SK-N-SH (cell line): ENCODE measurements at regions not wholly inside any gene's neighbourhood (a gene's known extent, or its start where the extent isn't known, plus 50 kb on each side); places are given as distances from the start of the nearest gene placed in this dataset.

Experiments
- CTCF ChIA-PET: fragments of 300-600, 350-600 bp; formaldehyde crosslinking; extraction: SDS; loops from one replicate; lab custom pipeline; 2021; lab: Yijun Ruan, JAX
- POLR2A ChIA-PET: fragments of 350-600 bp; sonication (Branson Sonifier 250); formaldehyde crosslinking; extraction: SDS; loops from one replicate; lab custom pipeline; 2020; ENCODE audit warnings: antibody characterized with exemption, inconsistent platforms; lab: Yijun Ruan, JAX
- DNase-seq: peaks from one replicate; pipeline ENCODE4 v3.0.0; 2012
- H2AFZ ChIP-seq: fragments of 200-600 bp; sonication (generic); 2 replicates; pipeline ENCODE4 v1.8.1; 2016; ENCODE audit warnings: antibody characterized with exemption, mild to moderate bottlenecking, low read depth
- H3F3A ChIP-seq: fragments of 200-600 bp; sonication (generic); replicated peaks from 2 replicates; pipeline ENCODE3; 2016; ENCODE audit warnings: antibody characterized with exemption, mild to moderate bottlenecking; ENCODE audit not compliant: insufficient read depth
- H3K27ac ChIP-seq, 2 experiments: fragments of 200-500 bp in 1 of 2; fragments of 200-600 bp in 1 of 2; sonication (Bioruptor generic) in 1 of 2; sonication (generic), shearing (Covaris generic) in 1 of 2; 2 replicates each; pipeline versions ENCODE4 v1.5.1 to v1.6.1; 2014 to 2016; ENCODE audit warnings: low read depth in 2 of 2, inconsistent platforms in 1 of 2, low read length in 1 of 2, mild to moderate bottlenecking in 1 of 2, mixed read lengths in 1 of 2
- H3K27me3 ChIP-seq: fragments of 200-600 bp; sonication (generic), shearing (Covaris generic); 2 replicates; pipeline ENCODE4 v1.6.1; 2016; ENCODE audit warnings: mixed run types; ENCODE audit not compliant: insufficient read depth
- H3K36me3 ChIP-seq, 2 experiments: fragments of 200-500 bp in 1 of 2; fragments of 200-600 bp in 1 of 2; sonication (Bioruptor generic) in 1 of 2; sonication (generic) in 1 of 2; replicated peaks in 1 of 2; 2 replicates each; pipeline versions ENCODE3 to v1.5.1; 2014 to 2016; ENCODE audit warnings: low read length in 1 of 2, mild to moderate bottlenecking in 1 of 2; ENCODE audit not compliant: insufficient read depth in 2 of 2, control insufficient read depth in 1 of 2
- H3K4me1 ChIP-seq, 2 experiments: fragments of 200-500 bp in 1 of 2; fragments of 200-600 bp in 1 of 2; sonication (Bioruptor generic) in 1 of 2; sonication (generic), shearing (Covaris generic) in 1 of 2; 2 replicates each; pipeline versions ENCODE4 v1.5.1 to v1.6.1; 2014 to 2016; ENCODE audit warnings: low read depth in 1 of 2, low read length in 1 of 2, mixed run types in 1 of 2; ENCODE audit not compliant: insufficient read depth in 2 of 2, control insufficient read depth in 1 of 2
- H3K4me2 ChIP-seq: fragments of 200-600 bp; sonication (generic), shearing (Covaris generic); 2 replicates; pipeline ENCODE4 v1.6.1; 2017; ENCODE audit warnings: mixed run types
- H3K4me3 ChIP-seq, 2 experiments: fragments of 200-500 bp in 1 of 2; fragments of 200-600 bp in 1 of 2; sonication (Bioruptor generic) in 1 of 2; sonication (generic), shearing (Covaris generic) in 1 of 2; 2 replicates each; pipeline versions ENCODE4 v1.5.1 to v1.8.1; 2014 to 2016; ENCODE audit warnings: low read depth in 2 of 2, inconsistent platforms in 1 of 2, low read length in 1 of 2, mild to moderate bottlenecking in 1 of 2, mixed read lengths in 1 of 2, moderate library complexity in 1 of 2
- H3K79me2 ChIP-seq: fragments of 200-600 bp; sonication (generic); 2 replicates; pipeline ENCODE4 v1.8.1; 2017; ENCODE audit warnings: mild to moderate bottlenecking; ENCODE audit not compliant: insufficient read depth
- H3K9ac ChIP-seq: fragments of 200-600 bp; sonication (generic); 2 replicates; pipeline ENCODE4 v1.6.1; 2017; ENCODE audit warnings: mixed run types
- H3K9me2 ChIP-seq: fragments of 200-600 bp; sonication (generic); 2 replicates; pipeline ENCODE4 v1.6.1; 2017; ENCODE audit warnings: mixed run types
- H3K9me3 ChIP-seq: fragments of 200-600 bp; sonication (generic); 2 replicates; pipeline ENCODE4 v1.6.1; 2017; ENCODE audit warnings: mixed run types, mild to moderate bottlenecking, moderate library complexity
- H4K20me1 ChIP-seq: fragments of 200-600 bp; sonication (generic); 2 replicates; pipeline ENCODE4 v1.6.1; 2017; ENCODE audit warnings: mild to moderate bottlenecking, mixed run types; ENCODE audit not compliant: insufficient read depth
- CHD2 ChIP-seq: fragments of 150-350 bp; IDR thresholded peaks from 2 replicates; pipeline ENCODE4 v1.6.1; 2018; ENCODE audit warnings: low read length; ENCODE audit not compliant: partially characterized antibody
- EZH2phosphoT487 ChIP-seq: fragments of 200-600 bp; sonication (generic); IDR thresholded peaks from 2 replicates; pipeline ENCODE4 v1.6.1; 2017; ENCODE audit warnings: low read depth, mixed run types, mild to moderate bottlenecking, antibody characterized with exemption, moderate library complexity, borderline replicate concordance
- FOXM1 ChIP-seq: IDR thresholded peaks from 2 replicates; pipeline ENCODE4 v1.4.0; 2012; ENCODE audit warnings: low read depth, mild to moderate bottlenecking
- GABPA ChIP-seq: IDR thresholded peaks from 2 replicates; pipeline ENCODE4 v1.4.0; 2012; ENCODE audit warnings: low read depth, mild to moderate bottlenecking
- GATA2 ChIP-seq: sonication (generic); formaldehyde crosslinking; IDR thresholded peaks from 2 replicates; pipeline ENCODE4 v1.5.0; 2020; ENCODE audit warnings: mild to moderate bottlenecking, missing genetic modification reagents
- MEF2A ChIP-seq: IDR thresholded peaks from 2 replicates; pipeline ENCODE4 v1.4.0; 2012; ENCODE audit warnings: low read depth, borderline replicate concordance
- MXI1 ChIP-seq: IDR thresholded peaks from 2 replicates; pipeline ENCODE4 v1.6.1; 2012; ENCODE audit warnings: mild to moderate bottlenecking, low read depth, low read length, improper control_type of control experiment
- NRF1 ChIP-seq: IDR thresholded peaks from 2 replicates; pipeline ENCODE4 v1.6.1; 2012; ENCODE audit warnings: low read depth, mild to moderate bottlenecking, low read length
- RCOR1 ChIP-seq: fragments of 150-350 bp; IDR thresholded peaks from 2 replicates; pipeline ENCODE4 v1.6.1; 2017; ENCODE audit warnings: antibody characterized with exemption, low read length
- RXRA ChIP-seq: IDR thresholded peaks from 2 replicates; pipeline ENCODE4 v1.4.0; 2012; ENCODE audit warnings: low read depth, mild to moderate bottlenecking, borderline replicate concordance
- SMC3 ChIP-seq: IDR thresholded peaks from 2 replicates; pipeline ENCODE4 v1.6.1; 2012; ENCODE audit warnings: low read depth, low read length, improper control_type of control experiment
- TAF1 ChIP-seq: IDR thresholded peaks from 2 replicates; pipeline ENCODE4 v1.6.1; 2012; ENCODE audit warnings: low read depth, mild to moderate bottlenecking, low read length, moderate library complexity, borderline replicate concordance
- TCF12 ChIP-seq: IDR thresholded peaks from 2 replicates; pipeline ENCODE4 v1.4.0; 2012
- WGBS: methylation state at CpG from one replicate; pipeline ENCODE4 v1.1.6; 2017; ENCODE audit warnings: low lambda C conversion rate; 5-methylcytosine and 5-hydroxymethylcytosine counted together
- TF ChIP-seq, protein P1 (sequence below): fragments of 150-350 bp; IDR thresholded peaks from 2 replicates; pipeline ENCODE4 v1.6.1; 2017; ENCODE audit warnings: antibody characterized with exemption, low read length, low read depth, borderline replicate concordance
- TF ChIP-seq, protein P2 (sequence below): IDR thresholded peaks from 2 replicates; pipeline ENCODE4; 2012
- TF ChIP-seq, protein P3 (sequence below): fragments of 150-350 bp; IDR thresholded peaks from 2 replicates; pipeline ENCODE4 v1.6.1; 2016; ENCODE audit warnings: mild to moderate bottlenecking, low read depth, low read length
- TF ChIP-seq, protein P4 (sequence below): IDR thresholded peaks from 2 replicates; pipeline ENCODE4 v1.4.0; 2012; ENCODE audit warnings: low read depth, borderline replicate concordance
- TF ChIP-seq, protein P5 (sequence below): IDR thresholded peaks from 2 replicates; pipeline ENCODE4 v1.4.0; 2012; ENCODE audit warnings: low read depth, borderline replicate concordance

DNA sequence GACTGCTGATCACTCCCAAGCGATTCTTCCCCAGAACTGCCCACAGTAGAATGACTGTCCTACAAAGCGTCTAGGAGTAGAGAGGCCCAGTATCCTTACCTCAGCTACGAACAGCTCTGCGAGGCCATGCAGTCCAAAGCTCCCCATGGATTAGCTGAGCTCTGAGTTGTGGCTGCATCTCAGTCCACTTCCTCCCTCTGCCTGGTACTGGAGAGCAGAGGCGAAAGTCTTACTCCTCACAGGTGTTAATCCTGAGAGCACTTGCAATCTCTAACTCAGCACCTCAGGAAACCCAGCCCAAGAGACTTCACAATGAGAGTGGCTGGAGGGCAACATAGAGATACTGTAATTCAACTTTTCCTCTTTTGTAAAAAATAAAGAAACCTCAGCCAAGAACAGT is 493.1 kb downstream of the BCAT1 start:
- ChIA-PET CTCF (interaction anchor here (0.5 to 1.4 kb wide), 3 partner anchors 10 to 61 kb away, joined by 3 to 5 read pairs (median 4); no protein-coding TSS in a partner anchor), POLR2A (no interaction called here)
- Histone ChIP-seq H3K27ac (no peak overlapping the region), H4K20me1 (no peaks in the 10 kb centered on the region), H3K36me3 (no peaks in the 10 kb centered on the region), H3F3A (no peaks in the 10 kb centered on the region), H3K9me2 (no peaks in the 10 kb centered on the region), H3K4me1 (no peaks in the 10 kb centered on the region), H3K27me3 (no peaks in the 10 kb centered on the region), H3K9me3 (no peaks in the 10 kb centered on the region), H3K79me2 (no peaks in the 10 kb centered on the region), H3K4me2 (no peak overlapping the region), H3K4me3 (no peak overlapping the region), H3K9ac (no peak overlapping the region), H2AFZ (no peak overlapping the region)
- 75% methylated on average over 3 of the region's 5 CpGs for WGBS
- DNase-seq: no peak
- TF ChIP-seq MXI1 (no peak), SMC3 (no peak), CHD2 (no peak), GATA2 (CRISPR knock-in tag) (no peak), TAF1 (no peak), RCOR1 (no peak), GABPA (no peak), RXRA (no peak), EZH2phosphoT487 (no peak), NRF1 (no peak), MEF2A (no peak), FOXM1 (no peak), TCF12 (no peak)
- TF ChIP-seq, protein P1, sequence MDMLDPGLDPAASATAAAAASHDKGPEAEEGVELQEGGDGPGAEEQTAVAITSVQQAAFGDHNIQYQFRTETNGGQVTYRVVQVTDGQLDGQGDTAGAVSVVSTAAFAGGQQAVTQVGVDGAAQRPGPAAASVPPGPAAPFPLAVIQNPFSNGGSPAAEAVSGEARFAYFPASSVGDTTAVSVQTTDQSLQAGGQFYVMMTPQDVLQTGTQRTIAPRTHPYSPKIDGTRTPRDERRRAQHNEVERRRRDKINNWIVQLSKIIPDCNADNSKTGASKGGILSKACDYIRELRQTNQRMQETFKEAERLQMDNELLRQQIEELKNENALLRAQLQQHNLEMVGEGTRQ: no peak
- TF ChIP-seq, protein P2, sequence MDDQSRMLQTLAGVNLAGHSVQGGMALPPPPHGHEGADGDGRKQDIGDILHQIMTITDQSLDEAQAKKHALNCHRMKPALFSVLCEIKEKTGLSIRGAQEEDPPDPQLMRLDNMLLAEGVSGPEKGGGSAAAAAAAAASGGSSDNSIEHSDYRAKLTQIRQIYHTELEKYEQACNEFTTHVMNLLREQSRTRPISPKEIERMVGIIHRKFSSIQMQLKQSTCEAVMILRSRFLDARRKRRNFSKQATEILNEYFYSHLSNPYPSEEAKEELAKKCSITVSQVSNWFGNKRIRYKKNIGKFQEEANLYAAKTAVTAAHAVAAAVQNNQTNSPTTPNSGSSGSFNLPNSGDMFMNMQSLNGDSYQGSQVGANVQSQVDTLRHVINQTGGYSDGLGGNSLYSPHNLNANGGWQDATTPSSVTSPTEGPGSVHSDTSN: no peak
- TF ChIP-seq, protein P3, sequence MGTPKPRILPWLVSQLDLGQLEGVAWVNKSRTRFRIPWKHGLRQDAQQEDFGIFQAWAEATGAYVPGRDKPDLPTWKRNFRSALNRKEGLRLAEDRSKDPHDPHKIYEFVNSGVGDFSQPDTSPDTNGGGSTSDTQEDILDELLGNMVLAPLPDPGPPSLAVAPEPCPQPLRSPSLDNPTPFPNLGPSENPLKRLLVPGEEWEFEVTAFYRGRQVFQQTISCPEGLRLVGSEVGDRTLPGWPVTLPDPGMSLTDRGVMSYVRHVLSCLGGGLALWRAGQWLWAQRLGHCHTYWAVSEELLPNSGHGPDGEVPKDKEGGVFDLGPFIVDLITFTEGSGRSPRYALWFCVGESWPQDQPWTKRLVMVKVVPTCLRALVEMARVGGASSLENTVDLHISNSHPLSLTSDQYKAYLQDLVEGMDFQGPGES: no peak
- TF ChIP-seq, protein P4, sequence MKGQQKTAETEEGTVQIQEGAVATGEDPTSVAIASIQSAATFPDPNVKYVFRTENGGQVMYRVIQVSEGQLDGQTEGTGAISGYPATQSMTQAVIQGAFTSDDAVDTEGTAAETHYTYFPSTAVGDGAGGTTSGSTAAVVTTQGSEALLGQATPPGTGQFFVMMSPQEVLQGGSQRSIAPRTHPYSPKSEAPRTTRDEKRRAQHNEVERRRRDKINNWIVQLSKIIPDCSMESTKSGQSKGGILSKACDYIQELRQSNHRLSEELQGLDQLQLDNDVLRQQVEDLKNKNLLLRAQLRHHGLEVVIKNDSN: no peak
- TF ChIP-seq, protein P5, sequence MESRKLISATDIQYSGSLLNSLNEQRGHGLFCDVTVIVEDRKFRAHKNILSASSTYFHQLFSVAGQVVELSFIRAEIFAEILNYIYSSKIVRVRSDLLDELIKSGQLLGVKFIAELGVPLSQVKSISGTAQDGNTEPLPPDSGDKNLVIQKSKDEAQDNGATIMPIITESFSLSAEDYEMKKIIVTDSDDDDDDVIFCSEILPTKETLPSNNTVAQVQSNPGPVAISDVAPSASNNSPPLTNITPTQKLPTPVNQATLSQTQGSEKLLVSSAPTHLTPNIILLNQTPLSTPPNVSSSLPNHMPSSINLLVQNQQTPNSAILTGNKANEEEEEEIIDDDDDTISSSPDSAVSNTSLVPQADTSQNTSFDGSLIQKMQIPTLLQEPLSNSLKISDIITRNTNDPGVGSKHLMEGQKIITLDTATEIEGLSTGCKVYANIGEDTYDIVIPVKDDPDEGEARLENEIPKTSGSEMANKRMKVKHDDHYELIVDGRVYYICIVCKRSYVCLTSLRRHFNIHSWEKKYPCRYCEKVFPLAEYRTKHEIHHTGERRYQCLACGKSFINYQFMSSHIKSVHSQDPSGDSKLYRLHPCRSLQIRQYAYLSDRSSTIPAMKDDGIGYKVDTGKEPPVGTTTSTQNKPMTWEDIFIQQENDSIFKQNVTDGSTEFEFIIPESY: no peak
